ENCODE measurements at regions not wholly inside any gene's neighbourhood (a gene's known extent, or its start where the extent isn't known, plus 50 kb on each side); places are given as distances from the start of the nearest gene placed in this dataset.

- DNase-seq, result no peak
These were observed 100.9 kb upstream of the ROBO2 start for GRCh38 chr3:76938962-76939361.

- no peak for DNase-seq
These were observed 99.6 kb upstream of the ROBO2 start for GRCh38 chr3:76940181-76940770.

- no peak for DNase-seq
These were observed 98.5 kb upstream of the ROBO2 start for GRCh38 chr3:76941376-76941775.

- no peak for DNase-seq
These were observed 97.8 kb upstream of the ROBO2 start for GRCh38 chr3:76942101-76942500.

GRCh38 chr3:76943058-76943457, 96.8 kb upstream of the ROBO2 start:
- no peak for DNase-seq

GRCh38 chr3:76943671-76944070, 96.2 kb upstream of the ROBO2 start:
- DNase-seq, result no peak

GRCh38 chr3:76949033-76949432, 90.9 kb upstream of the ROBO2 start:
- no peak for DNase-seq

- no peak for DNase-seq
These were observed 90.4 kb upstream of the ROBO2 start for GRCh38 chr3:76949462-76949861.

GRCh38 chr3:76950590-76950989, 89.3 kb upstream of the ROBO2 start:
- no peak for DNase-seq

- no peak for DNase-seq
These were observed 85.5 kb upstream of the ROBO2 start for GRCh38 chr3:76954412-76954811.

- DNase-seq, result no peak
These were observed 81.6 kb upstream of the ROBO2 start for GRCh38 chr3:76958274-76958673.

GRCh38 chr3:76958861-76959260, 81.0 kb upstream of the ROBO2 start:
- no peak for DNase-seq

- no peak for DNase-seq
These were observed 78.6 kb upstream of the ROBO2 start for GRCh38 chr3:76961284-76961683.

- DNase-seq, result no peak
These were observed 74.7 kb upstream of the ROBO2 start for GRCh38 chr3:76965122-76965725.

GRCh38 chr3:76969471-76969870, 70.4 kb upstream of the ROBO2 start:
- no peak for DNase-seq

GRCh38 chr3:76969996-76970615, 69.8 kb upstream of the ROBO2 start:
- no peak for DNase-seq

GRCh38 chr3:76972624-76973296, 67.1 kb upstream of the ROBO2 start:
- no peak for DNase-seq

GRCh38 chr3:76976996-76977395, 62.9 kb upstream of the ROBO2 start:
- DNase-seq, result no peak

GRCh38 chr3:76985645-76986044, 54.3 kb upstream of the ROBO2 start:
- DNase-seq, result no peak

GRCh38 chr3:76986876-76987474, 52.9 kb upstream of the ROBO2 start:
- no peak for DNase-seq

Data from NCI-H446 treated with DMSO at 0.1 percent for 48 hours (cell line).